HepG2 (cell line): ENCODE measurements at regions not wholly inside any gene's neighbourhood (a gene's known extent, or its start where the extent isn't known, plus 50 kb on each side); places are given as distances from the start of the nearest gene placed in this dataset.
A peak's percentile ranks its signal among the peaks of the same experiment; 100 is the strongest.

Experiments used
- ATAC-seq: fragments of 200-7000 bp; cut with Tn5 transposase; 3 replicates; pipeline ENCODE4 v1.9.1; 2020; ENCODE audit warnings: mild to moderate bottlenecking, moderate library complexity
- BruUV-seq: library from RNA; stranded (reverse); fragments of 400-500 nt; replicated peaks from 2 replicates; lab custom pipeline; 2021; lab: Mats Ljungman, UMichigan
- CTCF ChIA-PET: fragments of 300-600 bp; formaldehyde crosslinking; extraction: SDS; loops from one replicate; lab custom pipeline; 2021; ENCODE audit warnings: low total read pairs, inconsistent platforms, low intra/inter-chr PET ratio; lab: Yijun Ruan, JAX
- POLR2A ChIA-PET: fragments of 350-600 bp; sonication (Branson Sonifier 250); formaldehyde crosslinking; loops from one replicate; lab custom pipeline; 2020; ENCODE audit warnings: antibody characterized with exemption, inconsistent platforms; lab: Yijun Ruan, JAX
- DNase-seq: peaks from one replicate; pipeline ENCODE4 v3.0.0-alpha.2; 2015; ENCODE audit warnings: low spot score
- FAIRE-seq: peaks from 3 replicates; lab custom pipeline; 2011; peaks lifted over from hg19 to GRCh38; lab: Jason Lieb, UNC
- H2AFZ ChIP-seq: one replicate; pipeline ENCODE4 v1.6.1; 2011; ENCODE audit warnings: low read length, inconsistent platforms
- H3K27ac ChIP-seq: fragments of 300-600 bp; 3 replicates; pipeline ENCODE4 v1.8.0; 2011; ENCODE audit warnings: mixed run types, mild to moderate bottlenecking, mixed read lengths, low read length, inconsistent platforms; ENCODE audit not compliant: insufficient read depth; ENCODE audit errors: extremely low read length
- H3K27me3 ChIP-seq, 2 experiments: fragments of 200-600 bp in 1 of 2; 2 replicates in 1 of 2; 3 replicates in 1 of 2; pipeline versions ENCODE4 v1.6.0 to v1.8.0; 2011; ENCODE audit warnings: low read length in 2 of 2, mild to moderate bottlenecking in 2 of 2, moderate library complexity in 2 of 2, inconsistent platforms in 1 of 2; ENCODE audit not compliant: insufficient read depth in 2 of 2, control insufficient read depth in 1 of 2
- H3K36me3 ChIP-seq, 2 experiments: fragments of 200-600 bp in 1 of 2; replicated peaks in 1 of 2; 2 replicates in 1 of 2; 3 replicates in 1 of 2; pipeline versions ENCODE4 v1.5.1 to v1.8.0; 2011; ENCODE audit warnings: low read length in 2 of 2, inconsistent platforms in 1 of 2; ENCODE audit not compliant: insufficient read depth in 2 of 2, control insufficient read depth in 1 of 2
- H3K4me1 ChIP-seq: 2 replicates; pipeline ENCODE4 v1.5.1; 2012; ENCODE audit warnings: low read length, inconsistent platforms; ENCODE audit not compliant: insufficient read depth
- H3K4me2 ChIP-seq: 2 replicates; pipeline ENCODE4 v1.6.0; 2011; ENCODE audit warnings: low read depth, low read length, inconsistent platforms
- H3K4me3 ChIP-seq, 3 experiments: fragments of 200-600 bp in 1 of 3; sonication (generic), shearing (Covaris generic) in 1 of 3; replicated peaks in 1 of 3; 2 replicates each; pipeline ENCODE4 v1.5.1; 2011 to 2016; ENCODE audit warnings: low read length in 3 of 3, inconsistent platforms in 2 of 3, low read depth in 2 of 3, mild to moderate bottlenecking in 2 of 3, control low read depth in 1 of 3, mixed read lengths in 1 of 3; ENCODE audit not compliant: insufficient read depth in 1 of 3
- H3K79me2 ChIP-seq: one replicate; pipeline ENCODE4 v1.6.1; 2011; ENCODE audit warnings: low read length, inconsistent platforms; ENCODE audit not compliant: insufficient read depth
- H3K9ac ChIP-seq: 2 replicates; pipeline ENCODE4 v1.6.0; 2011; ENCODE audit warnings: mild to moderate bottlenecking, low read depth, low read length, inconsistent platforms; ENCODE audit not compliant: insufficient read depth
- H3K9me3 ChIP-seq: 2 replicates; pipeline ENCODE4 v1.5.1; 2012; ENCODE audit warnings: mild to moderate bottlenecking, low read length
- H4K20me1 ChIP-seq: 2 replicates; pipeline ENCODE4 v1.6.0; 2011; ENCODE audit warnings: inconsistent platforms, mild to moderate bottlenecking, low read length, moderate library complexity; ENCODE audit not compliant: insufficient read depth
- GPN1 ChIP-seq: sonication (generic); formaldehyde crosslinking; IDR thresholded peaks from 2 replicates; pipeline ENCODE4 v1.5.1; 2020; ENCODE audit warnings: missing genetic modification reagents, borderline replicate concordance
- WGBS: methylation state at CpG from one replicate; pipeline ENCODE4 v1.1.6; 2017; ENCODE audit warnings: low lambda C conversion rate; 5-methylcytosine and 5-hydroxymethylcytosine counted together
- in situ Hi-C: cut with HindIII; loops from 2 replicates; pipeline ENCODE4 v1.10.0; 2017; ENCODE audit warnings: low pct_unique_long_range_greater_than_20kb; ENCODE audit not compliant: extremely low pct_ligation_motif_present
- intact Hi-C: fragments of 100-400 bp; cut with micrococcal nuclease; formaldehyde crosslinking; loops from one replicate; pipeline ENCODE4 v1.10.0; 2022; ENCODE audit not compliant: unreplicated experiment
- TF ChIP-seq, protein P1 (sequence below): sonication (generic); formaldehyde crosslinking; IDR thresholded peaks from 2 replicates; pipeline ENCODE4 v1.8.0; 2022; ENCODE audit warnings: missing genetic modification reagents, mild to moderate bottlenecking, borderline replicate concordance
- TF ChIP-seq, protein P2 (sequence below): sonication (generic); formaldehyde crosslinking; IDR thresholded peaks from 2 replicates; pipeline ENCODE4 v1.8.0; 2022; ENCODE audit warnings: mild to moderate bottlenecking, missing genetic modification reagents
- TF ChIP-seq, protein P3 (sequence below): IDR thresholded peaks from 2 replicates; pipeline ENCODE4 v1.6.1; 2016
- TF ChIP-seq, protein P4 (sequence below): sonication (generic); formaldehyde crosslinking; conservative IDR thresholded peaks from 2 replicates; pipeline ENCODE4 v1.4.0; 2020; ENCODE audit warnings: missing genetic modification reagents
- TF ChIP-seq, protein P5 (sequence below): sonication (generic); formaldehyde crosslinking; IDR thresholded peaks from 2 replicates; pipeline ENCODE4 v1.5.1; 2020; ENCODE audit warnings: mild to moderate bottlenecking, missing genetic modification reagents, moderate library complexity

DNA sequence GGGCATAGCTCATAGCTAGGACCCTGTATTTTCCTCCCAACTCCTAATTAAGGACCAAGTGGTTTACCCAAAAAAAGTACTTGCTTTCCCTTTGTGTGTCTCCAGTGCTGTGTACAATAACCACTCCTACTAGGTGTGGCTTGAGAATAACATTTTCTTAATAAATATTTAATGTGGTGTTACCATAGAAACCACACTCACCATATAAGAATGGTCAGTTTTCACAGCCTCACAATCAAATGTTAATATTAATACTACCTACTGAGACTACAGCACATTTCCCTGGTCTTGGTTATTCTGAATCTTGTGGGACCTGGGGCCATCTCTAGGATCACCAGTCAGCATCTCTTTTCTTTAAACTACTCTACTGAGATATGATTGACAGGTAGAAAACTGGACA, 83.5 kb upstream of the BCAR3 start (continued):
- TF ChIP-seq, protein P1, sequence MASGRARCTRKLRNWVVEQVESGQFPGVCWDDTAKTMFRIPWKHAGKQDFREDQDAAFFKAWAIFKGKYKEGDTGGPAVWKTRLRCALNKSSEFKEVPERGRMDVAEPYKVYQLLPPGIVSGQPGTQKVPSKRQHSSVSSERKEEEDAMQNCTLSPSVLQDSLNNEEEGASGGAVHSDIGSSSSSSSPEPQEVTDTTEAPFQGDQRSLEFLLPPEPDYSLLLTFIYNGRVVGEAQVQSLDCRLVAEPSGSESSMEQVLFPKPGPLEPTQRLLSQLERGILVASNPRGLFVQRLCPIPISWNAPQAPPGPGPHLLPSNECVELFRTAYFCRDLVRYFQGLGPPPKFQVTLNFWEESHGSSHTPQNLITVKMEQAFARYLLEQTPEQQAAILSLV (CRISPR knock-in tag) = no peak
- TF ChIP-seq, protein P2, sequence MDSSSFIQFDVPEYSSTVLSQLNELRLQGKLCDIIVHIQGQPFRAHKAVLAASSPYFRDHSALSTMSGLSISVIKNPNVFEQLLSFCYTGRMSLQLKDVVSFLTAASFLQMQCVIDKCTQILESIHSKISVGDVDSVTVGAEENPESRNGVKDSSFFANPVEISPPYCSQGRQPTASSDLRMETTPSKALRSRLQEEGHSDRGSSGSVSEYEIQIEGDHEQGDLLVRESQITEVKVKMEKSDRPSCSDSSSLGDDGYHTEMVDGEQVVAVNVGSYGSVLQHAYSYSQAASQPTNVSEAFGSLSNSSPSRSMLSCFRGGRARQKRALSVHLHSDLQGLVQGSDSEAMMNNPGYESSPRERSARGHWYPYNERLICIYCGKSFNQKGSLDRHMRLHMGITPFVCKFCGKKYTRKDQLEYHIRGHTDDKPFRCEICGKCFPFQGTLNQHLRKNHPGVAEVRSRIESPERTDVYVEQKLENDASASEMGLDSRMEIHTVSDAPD (CRISPR knock-in tag) = no peak
- TF ChIP-seq, protein P3, sequence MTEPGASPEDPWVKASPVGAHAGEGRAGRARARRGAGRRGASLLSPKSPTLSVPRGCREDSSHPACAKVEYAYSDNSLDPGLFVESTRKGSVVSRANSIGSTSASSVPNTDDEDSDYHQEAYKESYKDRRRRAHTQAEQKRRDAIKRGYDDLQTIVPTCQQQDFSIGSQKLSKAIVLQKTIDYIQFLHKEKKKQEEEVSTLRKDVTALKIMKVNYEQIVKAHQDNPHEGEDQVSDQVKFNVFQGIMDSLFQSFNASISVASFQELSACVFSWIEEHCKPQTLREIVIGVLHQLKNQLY (CRISPR knock-in tag) = no peak
- no peak for TF ChIP-seq GPN1 (CRISPR knock-in tag)

DNA sequence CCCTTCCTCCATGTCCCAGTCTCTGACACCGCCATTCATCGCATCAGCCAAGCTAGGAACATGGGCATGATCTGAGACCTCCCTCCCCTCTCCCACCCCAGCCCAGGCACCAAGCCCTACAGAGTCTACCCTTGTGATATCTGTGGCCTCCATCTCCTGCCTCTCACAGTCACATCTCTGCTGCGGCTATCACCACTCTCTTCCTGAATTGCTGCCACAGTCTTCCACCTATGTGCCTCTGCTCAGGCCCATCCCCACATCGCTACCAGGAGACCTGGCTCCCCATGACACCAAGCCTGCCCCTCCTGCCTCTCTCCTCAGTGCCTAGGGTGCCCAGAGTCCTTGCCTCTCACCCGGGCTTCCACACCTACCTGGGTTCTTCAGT, 82.7 kb upstream of the BCAR3 start:
- BruUV-seq = no TSS peak
- no peak overlapping the region for H3K27ac ChIP-seq
- no peak for DNase-seq
- in situ Hi-C loops = no loop called here
- ATAC-seq = no peak
- H3K27me3 ChIP-seq = no peaks in the 10 kb centered on the region; a peak in 1 of 5 replicates
- ChIA-PET CTCF (no interaction called here), POLR2A (no interaction called here)
- H3K4me1 ChIP-seq = peaks cover 52% of the 10 kb centered on the region
- TF ChIP-seq, protein P4, sequence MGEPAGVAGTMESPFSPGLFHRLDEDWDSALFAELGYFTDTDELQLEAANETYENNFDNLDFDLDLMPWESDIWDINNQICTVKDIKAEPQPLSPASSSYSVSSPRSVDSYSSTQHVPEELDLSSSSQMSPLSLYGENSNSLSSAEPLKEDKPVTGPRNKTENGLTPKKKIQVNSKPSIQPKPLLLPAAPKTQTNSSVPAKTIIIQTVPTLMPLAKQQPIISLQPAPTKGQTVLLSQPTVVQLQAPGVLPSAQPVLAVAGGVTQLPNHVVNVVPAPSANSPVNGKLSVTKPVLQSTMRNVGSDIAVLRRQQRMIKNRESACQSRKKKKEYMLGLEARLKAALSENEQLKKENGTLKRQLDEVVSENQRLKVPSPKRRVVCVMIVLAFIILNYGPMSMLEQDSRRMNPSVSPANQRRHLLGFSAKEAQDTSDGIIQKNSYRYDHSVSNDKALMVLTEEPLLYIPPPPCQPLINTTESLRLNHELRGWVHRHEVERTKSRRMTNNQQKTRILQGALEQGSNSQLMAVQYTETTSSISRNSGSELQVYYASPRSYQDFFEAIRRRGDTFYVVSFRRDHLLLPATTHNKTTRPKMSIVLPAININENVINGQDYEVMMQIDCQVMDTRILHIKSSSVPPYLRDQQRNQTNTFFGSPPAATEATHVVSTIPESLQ = no peak
- TF ChIP-seq, protein P5, sequence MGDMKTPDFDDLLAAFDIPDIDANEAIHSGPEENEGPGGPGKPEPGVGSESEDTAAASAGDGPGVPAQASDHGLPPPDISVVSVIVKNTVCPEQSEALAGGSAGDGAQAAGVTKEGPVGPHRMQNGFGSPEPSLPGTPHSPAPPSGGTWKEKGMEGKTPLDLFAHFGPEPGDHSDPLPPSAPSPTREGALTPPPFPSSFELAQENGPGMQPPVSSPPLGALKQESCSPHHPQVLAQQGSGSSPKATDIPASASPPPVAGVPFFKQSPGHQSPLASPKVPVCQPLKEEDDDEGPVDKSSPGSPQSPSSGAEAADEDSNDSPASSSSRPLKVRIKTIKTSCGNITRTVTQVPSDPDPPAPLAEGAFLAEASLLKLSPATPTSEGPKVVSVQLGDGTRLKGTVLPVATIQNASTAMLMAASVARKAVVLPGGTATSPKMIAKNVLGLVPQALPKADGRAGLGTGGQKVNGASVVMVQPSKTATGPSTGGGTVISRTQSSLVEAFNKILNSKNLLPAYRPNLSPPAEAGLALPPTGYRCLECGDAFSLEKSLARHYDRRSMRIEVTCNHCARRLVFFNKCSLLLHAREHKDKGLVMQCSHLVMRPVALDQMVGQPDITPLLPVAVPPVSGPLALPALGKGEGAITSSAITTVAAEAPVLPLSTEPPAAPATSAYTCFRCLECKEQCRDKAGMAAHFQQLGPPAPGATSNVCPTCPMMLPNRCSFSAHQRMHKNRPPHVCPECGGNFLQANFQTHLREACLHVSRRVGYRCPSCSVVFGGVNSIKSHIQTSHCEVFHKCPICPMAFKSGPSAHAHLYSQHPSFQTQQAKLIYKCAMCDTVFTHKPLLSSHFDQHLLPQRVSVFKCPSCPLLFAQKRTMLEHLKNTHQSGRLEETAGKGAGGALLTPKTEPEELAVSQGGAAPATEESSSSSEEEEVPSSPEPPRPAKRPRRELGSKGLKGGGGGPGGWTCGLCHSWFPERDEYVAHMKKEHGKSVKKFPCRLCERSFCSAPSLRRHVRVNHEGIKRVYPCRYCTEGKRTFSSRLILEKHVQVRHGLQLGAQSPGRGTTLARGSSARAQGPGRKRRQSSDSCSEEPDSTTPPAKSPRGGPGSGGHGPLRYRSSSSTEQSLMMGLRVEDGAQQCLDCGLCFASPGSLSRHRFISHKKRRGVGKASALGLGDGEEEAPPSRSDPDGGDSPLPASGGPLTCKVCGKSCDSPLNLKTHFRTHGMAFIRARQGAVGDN = 0 out of 2 replicates have a peak, but pooled peaks have one; percentile 15
- no peak overlapping the region for H3K4me3 ChIP-seq
- no peak for FAIRE-seq
- no peaks in the 10 kb centered on the region for H3K9me3 ChIP-seq
- intact Hi-C loops = no loop called here
- no peak overlapping the region for H3K4me2 ChIP-seq
- no peaks in the 10 kb centered on the region for H4K20me1 ChIP-seq
- no peak overlapping the region for H3K9ac ChIP-seq
- H3K36me3 ChIP-seq = no peaks in the 10 kb centered on the region
- no peaks in the 10 kb centered on the region for H3K79me2 ChIP-seq
- WGBS = 84% methylated on average over 5 of the region's 5 CpGs
- H2AFZ ChIP-seq = no peak overlapping the region
